DOHH2 (cell line): ENCODE measurements at regions not wholly inside any gene's neighbourhood (a gene's known extent, or its start where the extent isn't known, plus 50 kb on each side); places are given as distances from the start of the nearest gene placed in this dataset.

Experiments used
- H3F3A ChIP-seq: fragments of 200-600 bp; sonication (generic), shearing (Covaris generic); 2 replicates; pipeline ENCODE4 v1.6.0; 2016; ENCODE audit warnings: antibody characterized with exemption, mild to moderate bottlenecking; ENCODE audit not compliant: control insufficient read depth, insufficient read depth
- H3K27ac ChIP-seq: fragments of 200-600 bp; sonication (generic); 2 replicates; pipeline ENCODE4 v1.5.1; 2014; ENCODE audit warnings: low read depth, mild to moderate bottlenecking, low read length, moderate library complexity
- H3K27me3 ChIP-seq: fragments of 200-600 bp; sonication (generic); 2 replicates; pipeline ENCODE4 v1.6.1; 2014; ENCODE audit warnings: mild to moderate bottlenecking, low read length, mixed read lengths; ENCODE audit not compliant: control insufficient read depth
- H3K36me3 ChIP-seq: fragments of 200-600 bp; sonication (generic); 2 replicates; pipeline ENCODE4 v1.6.1; 2014; ENCODE audit warnings: mild to moderate bottlenecking, low read length, moderate library complexity, mixed read lengths; ENCODE audit not compliant: control insufficient read depth
- H3K4me1 ChIP-seq: fragments of 200-600 bp; sonication (generic); 2 replicates; pipeline ENCODE4 v1.6.1; 2014; ENCODE audit warnings: mild to moderate bottlenecking, low read length, mixed read lengths; ENCODE audit not compliant: control insufficient read depth
- H3K4me2 ChIP-seq: fragments of 200-600 bp; sonication (generic); 2 replicates; pipeline ENCODE4 v1.6.0; 2014; ENCODE audit warnings: mild to moderate bottlenecking, low read length, moderate library complexity
- H3K4me3 ChIP-seq: fragments of 200-600 bp; sonication (generic); 2 replicates; pipeline ENCODE4 v1.5.1; 2014; ENCODE audit warnings: mild to moderate bottlenecking, low read length, mixed read lengths
- H3K79me2 ChIP-seq: fragments of 200-600 bp; sonication (generic); 2 replicates; pipeline ENCODE4 v1.6.1; 2014; ENCODE audit warnings: mild to moderate bottlenecking, low read length, mixed read lengths; ENCODE audit not compliant: control insufficient read depth
- H3K9me2 ChIP-seq: fragments of 200-600 bp; sonication (generic); replicated peaks from 2 replicates; pipeline ENCODE4 v1.6.1; 2014; ENCODE audit warnings: mild to moderate bottlenecking, low read length, mixed read lengths; ENCODE audit not compliant: control insufficient read depth
- H3K9me3 ChIP-seq: fragments of 200-600 bp; sonication (generic); 2 replicates; pipeline ENCODE4 v1.6.1; 2014; ENCODE audit warnings: antibody characterized with exemption, low read length, mixed read lengths; ENCODE audit not compliant: control insufficient read depth, insufficient read depth
- H4K20me1 ChIP-seq: fragments of 200-600 bp; sonication (generic); 2 replicates; pipeline ENCODE4 v1.6.0; 2014; ENCODE audit warnings: low read depth, mild to moderate bottlenecking, antibody characterized with exemption, low read length, moderate library complexity; ENCODE audit not compliant: control insufficient read depth, insufficient read depth
- EZH2phosphoT487 ChIP-seq: fragments of 200-600 bp; sonication (generic); IDR thresholded peaks from 2 replicates; pipeline ENCODE4 v1.6.1; 2017; ENCODE audit warnings: borderline replicate concordance, mild to moderate bottlenecking, antibody characterized with exemption, low read length, moderate library complexity, mixed read lengths
- TF ChIP-seq, protein P1 (sequence below): fragments of 200-600 bp; sonication (generic); IDR thresholded peaks from one replicate; pipeline ENCODE4 v1.5.1; 2014; ENCODE audit warnings: antibody characterized with exemption, mild to moderate bottlenecking, low read depth, low read length; ENCODE audit not compliant: poor library complexity, severe bottlenecking

DNA sequence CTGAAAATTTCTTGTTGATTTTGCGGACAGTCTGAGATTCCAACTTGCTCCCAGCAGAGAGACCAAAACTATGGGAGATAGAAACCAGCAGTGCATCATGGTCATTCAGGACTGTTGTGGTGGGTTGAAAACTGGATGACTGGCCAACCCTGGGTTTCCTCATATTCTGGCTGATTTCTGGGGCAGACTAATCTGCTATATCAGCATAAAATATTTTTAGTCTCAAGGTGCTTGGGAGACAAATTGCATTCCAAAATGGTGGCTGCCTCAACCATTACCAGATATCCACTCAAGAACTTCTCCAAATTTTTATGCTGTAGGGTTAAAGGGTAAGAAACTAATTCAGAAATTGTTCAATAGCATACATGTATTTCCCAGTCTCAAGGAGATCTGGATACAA, 434.0 kb downstream of the BRINP3 start:
- Histone ChIP-seq H3K4me1 (no peaks in the 10 kb centered on the region), H3K9me3 (no peaks in the 10 kb centered on the region), H3K4me2 (no peak overlapping the region), H3K9me2 (no peaks in the 10 kb centered on the region), H3K4me3 (no peak overlapping the region), H4K20me1 (no peaks in the 10 kb centered on the region), H3K27me3 (no peaks in the 10 kb centered on the region), H3F3A (no peaks in the 10 kb centered on the region), H3K79me2 (no peaks in the 10 kb centered on the region), H3K27ac (no peak overlapping the region), H3K36me3 (no peaks in the 10 kb centered on the region)
- no peak for TF ChIP-seq EZH2phosphoT487
- TF ChIP-seq, protein P1, sequence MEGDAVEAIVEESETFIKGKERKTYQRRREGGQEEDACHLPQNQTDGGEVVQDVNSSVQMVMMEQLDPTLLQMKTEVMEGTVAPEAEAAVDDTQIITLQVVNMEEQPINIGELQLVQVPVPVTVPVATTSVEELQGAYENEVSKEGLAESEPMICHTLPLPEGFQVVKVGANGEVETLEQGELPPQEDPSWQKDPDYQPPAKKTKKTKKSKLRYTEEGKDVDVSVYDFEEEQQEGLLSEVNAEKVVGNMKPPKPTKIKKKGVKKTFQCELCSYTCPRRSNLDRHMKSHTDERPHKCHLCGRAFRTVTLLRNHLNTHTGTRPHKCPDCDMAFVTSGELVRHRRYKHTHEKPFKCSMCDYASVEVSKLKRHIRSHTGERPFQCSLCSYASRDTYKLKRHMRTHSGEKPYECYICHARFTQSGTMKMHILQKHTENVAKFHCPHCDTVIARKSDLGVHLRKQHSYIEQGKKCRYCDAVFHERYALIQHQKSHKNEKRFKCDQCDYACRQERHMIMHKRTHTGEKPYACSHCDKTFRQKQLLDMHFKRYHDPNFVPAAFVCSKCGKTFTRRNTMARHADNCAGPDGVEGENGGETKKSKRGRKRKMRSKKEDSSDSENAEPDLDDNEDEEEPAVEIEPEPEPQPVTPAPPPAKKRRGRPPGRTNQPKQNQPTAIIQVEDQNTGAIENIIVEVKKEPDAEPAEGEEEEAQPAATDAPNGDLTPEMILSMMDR: no peak

DNA sequence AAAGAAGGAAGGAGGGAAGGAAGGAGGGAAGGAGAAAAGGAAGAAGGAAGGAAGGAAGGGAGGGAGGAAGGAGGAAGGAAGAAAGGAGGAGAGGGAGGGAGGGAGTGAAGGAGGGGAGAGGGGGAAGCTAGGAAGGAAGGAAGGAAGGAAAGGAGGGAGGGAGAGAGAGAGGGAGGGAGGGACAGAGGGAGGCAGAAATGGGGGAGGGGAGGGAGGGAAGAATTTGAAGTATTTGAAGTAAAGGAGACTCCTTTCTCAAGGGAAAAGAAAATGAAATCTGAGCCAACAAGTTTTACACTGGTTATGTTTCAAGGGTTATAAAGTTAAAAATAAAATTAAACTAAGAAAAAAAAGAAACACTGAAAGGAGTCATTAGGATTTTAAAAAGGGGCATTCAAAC, 431.4 kb downstream of the BRINP3 start:
- H3K4me1 ChIP-seq: no peaks in the 10 kb centered on the region
- H3K9me2 ChIP-seq: no peaks in the 10 kb centered on the region
- H3K4me3 ChIP-seq: no peak overlapping the region
- H3K79me2 ChIP-seq: no peaks in the 10 kb centered on the region
- H4K20me1 ChIP-seq: no peaks in the 10 kb centered on the region
- no peaks in the 10 kb centered on the region for H3F3A ChIP-seq
- no peak for TF ChIP-seq EZH2phosphoT487
- TF ChIP-seq, protein P1: no peak
- H3K27me3 ChIP-seq: no peaks in the 10 kb centered on the region
- H3K9me3 ChIP-seq: no peaks in the 10 kb centered on the region
- H3K4me2 ChIP-seq: no peak overlapping the region
- no peak overlapping the region for H3K27ac ChIP-seq
- H3K36me3 ChIP-seq: no peaks in the 10 kb centered on the region
